Activated naive CD4-positive, alpha-beta T cell treated with Interleukin-2 at 50 U/mL for 16 hours (primary cell): ENCODE measurements at regions not wholly inside any gene's neighbourhood (a gene's known extent, or its start where the extent isn't known, plus 50 kb on each side); places are given as distances from the start of the nearest gene placed in this dataset.
"Not testable (repeated sequence)": the region's sequence is repeated elsewhere in the genome, so short reads cannot be mapped to it uniquely, and the experiment has no call there.

Experiments
- DNase-seq: peaks from one replicate; pipeline ENCODE4 v3.0.0-alpha.2; 2020

GRCh38 chr4:179048839-179049453 is 1606.7 kb upstream of the AGA start:
- DNase-seq: no peak

GRCh38 chr4:179051206-179051605 is 1609.0 kb upstream of the AGA start:
- DNase-seq: no peak

- DNase-seq: no peak
Observed at GRCh38 chr4:179059396-179059795, 1617.2 kb upstream of the AGA start.

GRCh38 chr4:179066254-179066653 is 1624.0 kb upstream of the AGA start:
- DNase-seq: not testable (repeated sequence)

- no peak for DNase-seq
Observed at GRCh38 chr4:179071131-179071530, 1628.9 kb upstream of the AGA start.

- no peak for DNase-seq
Observed at GRCh38 chr4:179076865-179077264, 1634.6 kb upstream of the AGA start.

- DNase-seq: no peak
Observed at GRCh38 chr4:179095585-179096221, 1653.5 kb upstream of the AGA start.

GRCh38 chr4:179097741-179098140 is 1655.5 kb upstream of the AGA start:
- no peak for DNase-seq

- no peak for DNase-seq
Observed at GRCh38 chr4:179110356-179110755, 1668.1 kb upstream of the AGA start.

- no peak for DNase-seq
Observed at GRCh38 chr4:179110816-179111215, 1668.6 kb upstream of the AGA start.

- no peak for DNase-seq
Observed at GRCh38 chr4:179112441-179113170, 1670.4 kb upstream of the AGA start.

GRCh38 chr4:179114615-179115014 is 1672.4 kb upstream of the AGA start:
- DNase-seq: no peak

GRCh38 chr4:179116011-179116410 is 1673.8 kb upstream of the AGA start:
- DNase-seq: no peak

- DNase-seq: no peak
Observed at GRCh38 chr4:179116581-179116980, 1674.3 kb upstream of the AGA start.

GRCh38 chr4:179123084-179123483 is 1680.8 kb upstream of the AGA start:
- DNase-seq: no peak

- no peak for DNase-seq
Observed at GRCh38 chr4:179124419-179124818, 1682.2 kb upstream of the AGA start.

- no peak for DNase-seq
Observed at GRCh38 chr4:179124957-179125356, 1682.7 kb upstream of the AGA start.

- no peak for DNase-seq
Observed at GRCh38 chr4:179125870-179126269, 1683.6 kb upstream of the AGA start.

GRCh38 chr4:179128299-179128698 is 1686.1 kb upstream of the AGA start:
- no peak for DNase-seq

- no peak for DNase-seq
Observed at GRCh38 chr4:179130122-179130714, 1688.0 kb upstream of the AGA start.

- no peak for DNase-seq
Observed at GRCh38 chr4:179145746-179146525, 1703.7 kb upstream of the AGA start.

- no peak for DNase-seq
Observed at GRCh38 chr4:179151770-179152169, 1709.5 kb upstream of the AGA start.

- DNase-seq: no peak
Observed at GRCh38 chr4:179163147-179163546, 1720.9 kb upstream of the AGA start.
